OCI-LY3 (cell line): ENCODE measurements at regions not wholly inside any gene's neighbourhood (a gene's known extent, or its start where the extent isn't known, plus 50 kb on each side); places are given as distances from the start of the nearest gene placed in this dataset.

ENCODE experiments used
- CTCF ChIP-seq: fragments of 200-600, 300-600 bp; sonication (generic); IDR thresholded peaks from 2 replicates; pipeline ENCODE4 v1.5.1; 2014; ENCODE audit warnings: antibody characterized with exemption, low read length, low read depth
- EZH2phosphoT487 ChIP-seq: fragments of 200-600 bp; shearing (Covaris generic); IDR thresholded peaks from 2 replicates; pipeline ENCODE4 v1.6.1; 2018; ENCODE audit warnings: antibody characterized with exemption, mixed run types, low read depth

GRCh38 chr10:44468525-44468924 is 83.6 kb upstream of the CXCL12 start:
- TF ChIP-seq EZH2phosphoT487 (no peak), CTCF (no peak)
